ENCODE measurements at regions not wholly inside any gene's neighbourhood (a gene's known extent, or its start where the extent isn't known, plus 50 kb on each side); places are given as distances from the start of the nearest gene placed in this dataset.

DNA sequence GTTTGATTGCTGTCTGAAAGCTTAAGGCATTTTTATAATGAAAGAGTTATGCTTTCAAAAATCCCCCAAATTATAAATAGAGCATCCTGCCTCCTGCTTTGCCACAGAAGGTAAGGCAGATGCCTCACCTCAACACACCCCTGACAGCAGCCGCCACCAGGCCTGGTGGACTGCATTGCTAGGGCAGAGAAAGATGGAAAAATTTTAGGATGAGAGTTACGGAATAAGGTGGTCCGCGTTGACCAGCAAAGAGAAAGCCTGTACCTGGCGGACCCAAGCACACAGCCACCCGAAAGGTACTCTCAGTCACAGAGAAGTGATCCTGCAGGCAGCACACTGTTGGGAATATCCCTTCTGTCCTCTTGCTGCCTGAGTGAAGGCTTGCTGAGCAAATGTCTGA lies 360.4 kb upstream of the SHH start:
- H3K9me3 ChIP-seq: no peaks in the 10 kb centered on the region
- 79% methylated on average over 6 of the region's 6 CpGs for WGBS
- H3K4me1 ChIP-seq: no peaks in the 10 kb centered on the region

DNA sequence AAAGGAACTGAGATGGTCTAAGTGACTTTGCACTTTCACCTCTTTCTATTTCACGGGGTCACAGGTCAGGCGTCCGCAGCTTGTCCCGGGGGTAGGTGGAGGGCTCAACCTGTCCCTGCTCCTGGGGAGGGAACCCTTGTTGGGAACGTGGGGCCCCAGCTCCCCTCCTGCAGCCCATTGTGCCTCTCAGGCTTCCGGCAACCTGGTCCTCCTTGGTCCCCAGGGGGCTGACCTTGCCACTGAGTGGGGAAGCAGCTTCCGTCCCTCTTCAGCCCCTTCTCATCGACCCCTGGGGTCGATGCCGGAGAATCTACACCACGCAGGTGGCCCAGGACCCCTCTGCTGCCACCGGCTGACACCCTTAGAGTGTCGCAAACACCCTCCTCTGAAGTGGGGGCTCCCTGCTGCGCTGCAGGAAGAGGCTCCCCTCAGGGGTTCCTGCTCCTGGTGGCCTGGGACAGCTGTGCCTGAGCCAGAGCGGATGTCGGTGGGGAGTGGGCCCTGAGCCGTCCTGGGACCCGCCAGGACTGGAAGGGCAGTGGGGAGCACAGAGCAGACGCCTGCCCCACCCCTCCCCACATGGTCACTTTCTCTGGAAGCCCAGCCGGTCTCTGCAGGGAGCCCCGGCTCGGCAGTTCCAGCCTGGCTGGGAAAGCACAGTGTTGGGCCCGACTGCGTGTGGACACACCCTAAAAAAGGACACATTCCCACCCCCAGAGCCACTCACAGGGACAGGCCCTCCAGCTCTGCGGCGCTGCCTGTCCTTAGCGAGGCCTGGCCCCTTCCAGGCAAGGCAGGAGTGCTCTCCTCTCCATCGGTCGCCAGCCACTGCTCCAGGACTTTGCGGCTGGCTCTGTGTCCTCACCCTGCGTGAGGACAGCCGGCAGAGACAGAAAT lies 357.5 kb upstream of the SHH start:
- Histone ChIP-seq H3K27me3 (no peaks in the 10 kb centered on the region), H3K9me3 (no peaks in the 10 kb centered on the region), H3K27ac (no peak overlapping the region), H3K4me3 (no peak overlapping the region), H3K36me3 (no peaks in the 10 kb centered on the region), H3K4me1 (no peaks in the 10 kb centered on the region)
- TF ChIP-seq EP300 (IDR thresholded peaks at IDR 0.05): no peak
- no peak for TF ChIP-seq POLR2A (IDR thresholded peaks at IDR 0.05)
- TF ChIP-seq POLR2AphosphoS5 (IDR thresholded peaks at IDR 0.05): no peak
- TF ChIP-seq, protein P1, sequence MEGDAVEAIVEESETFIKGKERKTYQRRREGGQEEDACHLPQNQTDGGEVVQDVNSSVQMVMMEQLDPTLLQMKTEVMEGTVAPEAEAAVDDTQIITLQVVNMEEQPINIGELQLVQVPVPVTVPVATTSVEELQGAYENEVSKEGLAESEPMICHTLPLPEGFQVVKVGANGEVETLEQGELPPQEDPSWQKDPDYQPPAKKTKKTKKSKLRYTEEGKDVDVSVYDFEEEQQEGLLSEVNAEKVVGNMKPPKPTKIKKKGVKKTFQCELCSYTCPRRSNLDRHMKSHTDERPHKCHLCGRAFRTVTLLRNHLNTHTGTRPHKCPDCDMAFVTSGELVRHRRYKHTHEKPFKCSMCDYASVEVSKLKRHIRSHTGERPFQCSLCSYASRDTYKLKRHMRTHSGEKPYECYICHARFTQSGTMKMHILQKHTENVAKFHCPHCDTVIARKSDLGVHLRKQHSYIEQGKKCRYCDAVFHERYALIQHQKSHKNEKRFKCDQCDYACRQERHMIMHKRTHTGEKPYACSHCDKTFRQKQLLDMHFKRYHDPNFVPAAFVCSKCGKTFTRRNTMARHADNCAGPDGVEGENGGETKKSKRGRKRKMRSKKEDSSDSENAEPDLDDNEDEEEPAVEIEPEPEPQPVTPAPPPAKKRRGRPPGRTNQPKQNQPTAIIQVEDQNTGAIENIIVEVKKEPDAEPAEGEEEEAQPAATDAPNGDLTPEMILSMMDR (IDR thresholded peaks at IDR 0.05): no peak
- 63% methylated on average over 12 of the region's 32 CpGs for whole genome bisulfite sequencing
- DNase-seq (ENCODE audit: low spot score in 2 of 2): no peak

More for the DNA sequence above, 360.4 kb upstream of the SHH start:
- Histone ChIP-seq H3K27me3 (no peaks in the 10 kb centered on the region), H3K27ac (no peak overlapping the region), H3K4me3 (no peak overlapping the region), H3K36me3 (no peaks in the 10 kb centered on the region)
- no peak for DNase-seq (ENCODE audit: low spot score in 2 of 2)
- TF ChIP-seq POLR2AphosphoS5 (IDR thresholded peaks at IDR 0.05): no peak

DNA sequence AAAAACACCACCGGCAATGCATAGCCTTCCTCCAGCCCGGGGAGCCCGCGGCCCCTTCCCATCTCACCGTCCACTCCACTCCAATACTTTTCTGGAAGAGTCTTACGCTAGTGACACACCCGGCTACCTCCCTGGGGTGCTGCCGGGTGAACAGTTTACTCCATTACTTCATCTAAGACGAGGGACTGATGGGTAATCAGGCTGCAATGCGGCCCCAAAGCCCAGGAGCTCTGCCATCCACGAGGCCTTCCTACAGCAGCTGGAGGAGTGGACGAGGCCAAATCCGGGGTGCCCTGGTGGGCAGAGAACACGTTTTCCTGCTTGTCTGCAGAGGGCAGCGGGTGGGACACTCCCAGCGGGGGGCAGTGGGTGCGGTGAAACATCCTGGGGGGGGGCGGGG lies 356.2 kb upstream of the SHH start:
- no peaks in the 10 kb centered on the region for H3K9me3 ChIP-seq
- no peaks in the 10 kb centered on the region for H3K4me1 ChIP-seq
- no peak overlapping the region for H3K4me3 ChIP-seq
- H3K36me3 ChIP-seq: no peaks in the 10 kb centered on the region
- TF ChIP-seq EP300 (IDR thresholded peaks at IDR 0.05) (no peak), POLR2A (IDR thresholded peaks at IDR 0.05) (no peak), POLR2AphosphoS5 (IDR thresholded peaks at IDR 0.05) (no peak)
- TF ChIP-seq, protein P1 (IDR thresholded peaks at IDR 0.05): no peak
- 79% methylated on average over 17 of the region's 18 CpGs for WGBS
- peaks cover 5% of the 10 kb centered on the region for H3K27me3 ChIP-seq
- DNase-seq (ENCODE audit: low spot score in 2 of 2): no peak
- no peak overlapping the region for H3K27ac ChIP-seq

DNA sequence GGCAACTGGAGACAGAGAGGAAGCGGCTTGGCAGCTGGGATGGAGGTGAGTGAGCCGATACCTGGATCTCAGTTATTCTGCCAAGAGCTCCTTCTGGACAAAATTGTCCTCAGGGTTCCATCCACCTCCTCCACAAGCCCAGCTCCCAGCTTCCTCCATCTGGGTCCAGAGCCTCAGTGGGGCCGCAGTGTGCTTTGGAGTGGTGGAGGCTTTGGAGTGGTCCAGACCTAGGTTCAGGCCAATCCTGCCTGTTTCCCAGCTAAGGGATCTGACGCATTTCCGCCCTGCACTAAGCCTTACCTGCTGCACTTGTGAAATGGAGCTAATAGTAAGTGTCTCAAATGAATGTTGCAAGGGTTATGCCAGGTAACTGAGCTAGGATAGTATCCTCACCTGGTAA lies 355.7 kb upstream of the SHH start:
- Histone ChIP-seq H3K27me3 (peaks cover 6% of the 10 kb centered on the region), H3K4me3 (no peak overlapping the region), H3K36me3 (no peaks in the 10 kb centered on the region), H3K4me1 (no peaks in the 10 kb centered on the region), H3K9me3 (no peaks in the 10 kb centered on the region), H3K27ac (no peak overlapping the region)
- TF ChIP-seq POLR2AphosphoS5 (IDR thresholded peaks at IDR 0.05): no peak
- TF ChIP-seq, protein P1 (IDR thresholded peaks at IDR 0.05): no peak
- no peak for TF ChIP-seq POLR2A (IDR thresholded peaks at IDR 0.05)
- TF ChIP-seq EP300 (IDR thresholded peaks at IDR 0.05): no peak
- DNase-seq (ENCODE audit: low spot score in 2 of 2): no peak
- 74% methylated on average over 5 of the region's 5 CpGs for WGBS

DNA sequence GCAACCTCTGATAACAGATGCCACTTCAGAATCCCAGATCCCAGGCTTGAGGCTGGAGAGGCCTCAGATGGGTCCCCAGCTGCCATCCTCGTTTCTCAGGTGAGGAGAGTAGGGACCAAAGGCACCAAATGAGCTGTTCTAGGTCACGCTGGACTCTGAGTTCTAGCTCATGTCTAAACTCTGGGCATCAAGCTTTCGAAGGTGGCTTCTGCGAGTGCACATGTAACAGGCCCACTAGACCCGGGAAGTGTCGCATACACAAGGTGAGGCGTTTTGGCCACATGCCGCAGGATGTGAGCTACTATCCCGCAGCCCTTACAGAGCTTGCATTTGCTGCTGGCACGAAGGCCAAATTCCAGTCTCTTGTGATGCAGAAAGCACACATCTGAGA lies 355.1 kb upstream of the SHH start:
- H3K4me3 ChIP-seq: no peak overlapping the region
- H3K4me1 ChIP-seq: no peaks in the 10 kb centered on the region
- DNase-seq (ENCODE audit: low spot score in 2 of 2): no peak
- H3K27ac ChIP-seq: no peak overlapping the region
- H3K36me3 ChIP-seq: no peaks in the 10 kb centered on the region
- 74% methylated on average over 10 of the region's 10 CpGs for WGBS
- peaks cover 6% of the 10 kb centered on the region for H3K27me3 ChIP-seq
- TF ChIP-seq POLR2AphosphoS5 (IDR thresholded peaks at IDR 0.05) (no peak), EP300 (IDR thresholded peaks at IDR 0.05) (no peak), POLR2A (IDR thresholded peaks at IDR 0.05) (no peak)
- TF ChIP-seq, protein P1 (IDR thresholded peaks at IDR 0.05): no peak
- no peaks in the 10 kb centered on the region for H3K9me3 ChIP-seq

Data from suprapubic skin (tissue), 4 donors.